WTC11 (cell line): ENCODE measurements at regions not wholly inside any gene's neighbourhood (a gene's known extent, or its start where the extent isn't known, plus 50 kb on each side); places are given as distances from the start of the nearest gene placed in this dataset.

Experiments
- ATAC-seq: fragments of 200-7000 bp; cut with Tn5 transposase; 2 replicates; pipeline ENCODE4 v1.10.0; 2021; ENCODE audit warnings: mild to moderate bottlenecking, moderate library complexity
- CTCF ChIA-PET: fragments of 300-600 bp; sonication (Branson Sonifier 250); formaldehyde crosslinking; loops from one replicate; lab custom pipeline; 2021; ENCODE audit warnings: antibody characterized with exemption; lab: Charles Lee
- POLR2A ChIA-PET: fragments of 350-600 bp; sonication (Branson Sonifier 250); formaldehyde crosslinking; loops from one replicate; lab custom pipeline; 2021; ENCODE audit warnings: antibody characterized with exemption; lab: Charles Lee
- DNase-seq: peaks from one replicate; pipeline ENCODE4 v3.0.0; 2021; ENCODE audit warnings: low spot score
- H3K27ac Mint-ChIP-seq: 2 replicates; pipeline ENCODE4 v1.8.0; 2021; ENCODE audit warnings: mixed read lengths
- H3K27me3 Mint-ChIP-seq: 2 replicates; pipeline ENCODE4 v1.8.0; 2021; ENCODE audit warnings: low read depth, mild to moderate bottlenecking, moderate library complexity, mixed read lengths
- H3K36me3 Mint-ChIP-seq: 2 replicates; pipeline ENCODE4 v1.8.0; 2021; ENCODE audit warnings: mixed read lengths
- H3K4me1 Mint-ChIP-seq: 2 replicates; pipeline ENCODE4 v1.8.0; 2022; ENCODE audit warnings: mixed read lengths
- H3K4me3 Mint-ChIP-seq: 2 replicates; pipeline ENCODE4 v1.8.0; 2021; ENCODE audit warnings: mild to moderate bottlenecking, moderate library complexity, mixed read lengths
- H3K9me3 Mint-ChIP-seq: 2 replicates; pipeline ENCODE4 v1.8.0; 2021; ENCODE audit warnings: mixed read lengths
- ETV6 ChIP-seq: sonication (generic); formaldehyde crosslinking; IDR thresholded peaks from 2 replicates; pipeline ENCODE4 v1.8.1; 2022; ENCODE audit warnings: mild to moderate bottlenecking, missing genetic modification reagents
- FOXJ3 ChIP-seq: sonication (generic); formaldehyde crosslinking; IDR thresholded peaks from 2 replicates; pipeline ENCODE4 v1.9.0; 2021; ENCODE audit warnings: missing genetic modification reagents, mild to moderate bottlenecking, borderline replicate concordance
- IRF2 ChIP-seq: sonication (generic); formaldehyde crosslinking; IDR thresholded peaks from 2 replicates; pipeline ENCODE4 v1.8.0; 2022; ENCODE audit warnings: low read depth, missing genetic modification reagents, borderline replicate concordance
- JAZF1 ChIP-seq: fragments of 250-450 bp; sonication (Bioruptor Pico); IDR thresholded peaks from 2 replicates; pipeline ENCODE4 v1.9.0; 2021; ENCODE audit warnings: moderate library complexity, mild to moderate bottlenecking, inconsistent platforms
- JUN ChIP-seq: sonication (generic); formaldehyde crosslinking; IDR thresholded peaks from 2 replicates; pipeline ENCODE4 v1.8.0; 2023; ENCODE audit warnings: mild to moderate bottlenecking, missing genetic modification reagents
- NFATC4 ChIP-seq: fragments of 250-450 bp; sonication (Bioruptor Pico); IDR thresholded peaks from 2 replicates; pipeline ENCODE4 v1.9.0; 2021; ENCODE audit warnings: mild to moderate bottlenecking
- OVOL2 ChIP-seq: fragments of 250-450 bp; sonication (Bioruptor Pico); IDR thresholded peaks from 2 replicates; pipeline ENCODE4 v1.9.0; 2021; ENCODE audit warnings: mild to moderate bottlenecking, borderline replicate concordance
- SMAD3 ChIP-seq: sonication (generic); formaldehyde crosslinking; IDR thresholded peaks from 2 replicates; pipeline ENCODE4 v1.8.0; 2022; ENCODE audit warnings: missing genetic modification reagents, mild to moderate bottlenecking, borderline replicate concordance
- SMAD4 ChIP-seq: sonication (generic); formaldehyde crosslinking; IDR thresholded peaks from 2 replicates; pipeline ENCODE4 v1.8.0; 2022; ENCODE audit warnings: mild to moderate bottlenecking, missing genetic modification reagents
- SOX15 ChIP-seq: fragments of 250-450 bp; sonication (Bioruptor Pico); IDR thresholded peaks from 2 replicates; pipeline ENCODE4 v1.9.0; 2021; ENCODE audit warnings: mild to moderate bottlenecking
- ZBTB21 ChIP-seq: sonication (generic); formaldehyde crosslinking; IDR thresholded peaks from 2 replicates; pipeline ENCODE4 v1.8.1; 2023; ENCODE audit warnings: mild to moderate bottlenecking, missing genetic modification reagents, borderline replicate concordance
- ZNF232 ChIP-seq: sonication (generic); formaldehyde crosslinking; IDR thresholded peaks from 2 replicates; pipeline ENCODE4 v1.8.0; 2022; ENCODE audit warnings: mild to moderate bottlenecking, missing genetic modification reagents
- ZNF317 ChIP-seq: sonication (generic); formaldehyde crosslinking; IDR thresholded peaks from 2 replicates; pipeline ENCODE4 v1.8.1; 2023; ENCODE audit warnings: low read depth, mild to moderate bottlenecking, moderate library complexity, missing genetic modification reagents, borderline replicate concordance
- ZNF416 ChIP-seq: fragments of 250-450 bp; sonication (Bioruptor Pico); IDR thresholded peaks from 2 replicates; pipeline ENCODE4 v1.9.0; 2021; ENCODE audit warnings: mild to moderate bottlenecking, inconsistent platforms
- TF ChIP-seq, protein P1 (sequence below): fragments of 250-450 bp; sonication (Bioruptor Pico); IDR thresholded peaks from 2 replicates; pipeline ENCODE4 v1.9.0; 2021; ENCODE audit warnings: mild to moderate bottlenecking, borderline replicate concordance
- TF ChIP-seq, protein P2 (sequence below): sonication (generic); formaldehyde crosslinking; IDR thresholded peaks from 2 replicates; pipeline ENCODE4 v1.8.1; 2022; ENCODE audit warnings: mild to moderate bottlenecking, moderate library complexity, missing genetic modification reagents
- TF ChIP-seq, protein P3 (sequence below): fragments of 250-450 bp; sonication (Bioruptor Pico); IDR thresholded peaks from 2 replicates; pipeline ENCODE4 v1.9.0; 2021; ENCODE audit warnings: mild to moderate bottlenecking
- TF ChIP-seq, protein P4 (sequence below): sonication (generic); formaldehyde crosslinking; IDR thresholded peaks from 2 replicates; pipeline ENCODE4 v1.8.1; 2023; ENCODE audit warnings: mild to moderate bottlenecking, missing genetic modification reagents
- TF ChIP-seq, protein P5 (sequence below): sonication (generic); formaldehyde crosslinking; IDR thresholded peaks from 2 replicates; pipeline ENCODE4 v1.8.0; 2023; ENCODE audit warnings: missing genetic modification reagents
- TF ChIP-seq, protein P6 (sequence below): sonication (generic); formaldehyde crosslinking; IDR thresholded peaks from 2 replicates; pipeline ENCODE4 v1.8.0; 2022; ENCODE audit warnings: mild to moderate bottlenecking, missing genetic modification reagents
- TF ChIP-seq, protein P7 (sequence below): sonication (generic); formaldehyde crosslinking; conservative IDR thresholded peaks from 2 replicates; pipeline ENCODE4 v1.8.1; 2022; ENCODE audit warnings: mild to moderate bottlenecking, missing genetic modification reagents
- TF ChIP-seq, protein P8 (sequence below): sonication (generic); formaldehyde crosslinking; IDR thresholded peaks from 2 replicates; pipeline ENCODE4 v1.8.1; 2023; ENCODE audit warnings: mild to moderate bottlenecking, missing genetic modification reagents, moderate library complexity

DNA sequence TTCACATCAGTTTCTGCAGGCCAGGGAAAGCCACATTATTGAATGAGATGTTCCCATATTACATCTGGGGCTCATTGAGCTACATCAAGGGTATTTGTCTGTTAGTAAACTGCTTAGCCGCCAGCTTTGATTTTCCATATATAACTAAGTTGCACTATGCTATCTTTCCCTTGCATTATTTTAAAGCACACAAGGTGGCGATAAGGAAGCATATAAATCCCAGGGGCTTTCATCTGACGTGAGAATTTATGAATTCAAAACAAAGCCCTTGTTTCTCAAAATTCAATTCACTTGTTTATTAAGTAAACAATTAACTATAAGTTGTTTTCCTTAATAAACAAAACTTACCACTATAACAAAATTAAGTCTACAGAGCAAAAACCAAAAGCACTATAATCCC, 334.1 kb upstream of the TPK1 start (continued):
- TF ChIP-seq, protein P1, sequence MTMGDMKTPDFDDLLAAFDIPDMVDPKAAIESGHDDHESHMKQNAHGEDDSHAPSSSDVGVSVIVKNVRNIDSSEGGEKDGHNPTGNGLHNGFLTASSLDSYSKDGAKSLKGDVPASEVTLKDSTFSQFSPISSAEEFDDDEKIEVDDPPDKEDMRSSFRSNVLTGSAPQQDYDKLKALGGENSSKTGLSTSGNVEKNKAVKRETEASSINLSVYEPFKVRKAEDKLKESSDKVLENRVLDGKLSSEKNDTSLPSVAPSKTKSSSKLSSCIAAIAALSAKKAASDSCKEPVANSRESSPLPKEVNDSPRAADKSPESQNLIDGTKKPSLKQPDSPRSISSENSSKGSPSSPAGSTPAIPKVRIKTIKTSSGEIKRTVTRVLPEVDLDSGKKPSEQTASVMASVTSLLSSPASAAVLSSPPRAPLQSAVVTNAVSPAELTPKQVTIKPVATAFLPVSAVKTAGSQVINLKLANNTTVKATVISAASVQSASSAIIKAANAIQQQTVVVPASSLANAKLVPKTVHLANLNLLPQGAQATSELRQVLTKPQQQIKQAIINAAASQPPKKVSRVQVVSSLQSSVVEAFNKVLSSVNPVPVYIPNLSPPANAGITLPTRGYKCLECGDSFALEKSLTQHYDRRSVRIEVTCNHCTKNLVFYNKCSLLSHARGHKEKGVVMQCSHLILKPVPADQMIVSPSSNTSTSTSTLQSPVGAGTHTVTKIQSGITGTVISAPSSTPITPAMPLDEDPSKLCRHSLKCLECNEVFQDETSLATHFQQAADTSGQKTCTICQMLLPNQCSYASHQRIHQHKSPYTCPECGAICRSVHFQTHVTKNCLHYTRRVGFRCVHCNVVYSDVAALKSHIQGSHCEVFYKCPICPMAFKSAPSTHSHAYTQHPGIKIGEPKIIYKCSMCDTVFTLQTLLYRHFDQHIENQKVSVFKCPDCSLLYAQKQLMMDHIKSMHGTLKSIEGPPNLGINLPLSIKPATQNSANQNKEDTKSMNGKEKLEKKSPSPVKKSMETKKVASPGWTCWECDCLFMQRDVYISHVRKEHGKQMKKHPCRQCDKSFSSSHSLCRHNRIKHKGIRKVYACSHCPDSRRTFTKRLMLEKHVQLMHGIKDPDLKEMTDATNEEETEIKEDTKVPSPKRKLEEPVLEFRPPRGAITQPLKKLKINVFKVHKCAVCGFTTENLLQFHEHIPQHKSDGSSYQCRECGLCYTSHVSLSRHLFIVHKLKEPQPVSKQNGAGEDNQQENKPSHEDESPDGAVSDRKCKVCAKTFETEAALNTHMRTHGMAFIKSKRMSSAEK (CRISPR knock-in tag) = no peak
- no peak for TF ChIP-seq ZNF317
- no peak for TF ChIP-seq ZNF416 (CRISPR knock-in tag)
- no peak for TF ChIP-seq JAZF1 (CRISPR knock-in tag)
- TF ChIP-seq, protein P2, sequence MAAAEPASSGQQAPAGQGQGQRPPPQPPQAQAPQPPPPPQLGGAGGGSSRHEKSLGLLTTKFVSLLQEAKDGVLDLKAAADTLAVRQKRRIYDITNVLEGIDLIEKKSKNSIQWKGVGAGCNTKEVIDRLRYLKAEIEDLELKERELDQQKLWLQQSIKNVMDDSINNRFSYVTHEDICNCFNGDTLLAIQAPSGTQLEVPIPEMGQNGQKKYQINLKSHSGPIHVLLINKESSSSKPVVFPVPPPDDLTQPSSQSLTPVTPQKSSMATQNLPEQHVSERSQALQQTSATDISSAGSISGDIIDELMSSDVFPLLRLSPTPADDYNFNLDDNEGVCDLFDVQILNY (CRISPR knock-in tag) = no peak
- TF ChIP-seq NFATC4 (CRISPR knock-in tag) = no peak
- TF ChIP-seq, protein P3, sequence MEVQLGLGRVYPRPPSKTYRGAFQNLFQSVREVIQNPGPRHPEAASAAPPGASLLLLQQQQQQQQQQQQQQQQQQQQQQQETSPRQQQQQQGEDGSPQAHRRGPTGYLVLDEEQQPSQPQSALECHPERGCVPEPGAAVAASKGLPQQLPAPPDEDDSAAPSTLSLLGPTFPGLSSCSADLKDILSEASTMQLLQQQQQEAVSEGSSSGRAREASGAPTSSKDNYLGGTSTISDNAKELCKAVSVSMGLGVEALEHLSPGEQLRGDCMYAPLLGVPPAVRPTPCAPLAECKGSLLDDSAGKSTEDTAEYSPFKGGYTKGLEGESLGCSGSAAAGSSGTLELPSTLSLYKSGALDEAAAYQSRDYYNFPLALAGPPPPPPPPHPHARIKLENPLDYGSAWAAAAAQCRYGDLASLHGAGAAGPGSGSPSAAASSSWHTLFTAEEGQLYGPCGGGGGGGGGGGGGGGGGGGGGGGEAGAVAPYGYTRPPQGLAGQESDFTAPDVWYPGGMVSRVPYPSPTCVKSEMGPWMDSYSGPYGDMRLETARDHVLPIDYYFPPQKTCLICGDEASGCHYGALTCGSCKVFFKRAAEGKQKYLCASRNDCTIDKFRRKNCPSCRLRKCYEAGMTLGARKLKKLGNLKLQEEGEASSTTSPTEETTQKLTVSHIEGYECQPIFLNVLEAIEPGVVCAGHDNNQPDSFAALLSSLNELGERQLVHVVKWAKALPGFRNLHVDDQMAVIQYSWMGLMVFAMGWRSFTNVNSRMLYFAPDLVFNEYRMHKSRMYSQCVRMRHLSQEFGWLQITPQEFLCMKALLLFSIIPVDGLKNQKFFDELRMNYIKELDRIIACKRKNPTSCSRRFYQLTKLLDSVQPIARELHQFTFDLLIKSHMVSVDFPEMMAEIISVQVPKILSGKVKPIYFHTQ (CRISPR knock-in tag) = no peak
- no peak for TF ChIP-seq SMAD4
- TF ChIP-seq FOXJ3 (CRISPR knock-in tag) = no peak
- no peak for TF ChIP-seq ETV6

DNA sequence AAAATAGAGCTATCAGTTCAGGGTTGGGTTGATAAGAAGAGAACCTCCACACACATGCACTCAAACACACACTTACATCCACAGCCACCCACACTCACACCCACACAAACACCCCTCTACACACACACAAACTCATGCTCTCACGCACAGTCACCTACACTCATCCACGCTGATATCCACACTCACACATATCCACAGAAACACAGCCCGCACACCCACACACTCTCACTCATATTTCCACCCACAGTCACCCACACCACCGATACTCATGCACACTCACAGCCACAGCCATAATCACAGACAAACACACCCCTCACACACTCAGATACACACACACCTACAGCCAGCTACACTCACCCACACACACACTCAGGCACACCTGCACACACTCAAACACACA, 333.0 kb upstream of the TPK1 start:
- Mint-ChIP-seq H3K4me1 (peaks cover 6% of the 10 kb centered on the region; the same call in 1 of the 2 replicates), H3K27me3 (no peaks in the 10 kb centered on the region)
- CTCF ChIA-PET = no interaction called here
- ATAC-seq = no peak
- TF ChIP-seq, protein P4, sequence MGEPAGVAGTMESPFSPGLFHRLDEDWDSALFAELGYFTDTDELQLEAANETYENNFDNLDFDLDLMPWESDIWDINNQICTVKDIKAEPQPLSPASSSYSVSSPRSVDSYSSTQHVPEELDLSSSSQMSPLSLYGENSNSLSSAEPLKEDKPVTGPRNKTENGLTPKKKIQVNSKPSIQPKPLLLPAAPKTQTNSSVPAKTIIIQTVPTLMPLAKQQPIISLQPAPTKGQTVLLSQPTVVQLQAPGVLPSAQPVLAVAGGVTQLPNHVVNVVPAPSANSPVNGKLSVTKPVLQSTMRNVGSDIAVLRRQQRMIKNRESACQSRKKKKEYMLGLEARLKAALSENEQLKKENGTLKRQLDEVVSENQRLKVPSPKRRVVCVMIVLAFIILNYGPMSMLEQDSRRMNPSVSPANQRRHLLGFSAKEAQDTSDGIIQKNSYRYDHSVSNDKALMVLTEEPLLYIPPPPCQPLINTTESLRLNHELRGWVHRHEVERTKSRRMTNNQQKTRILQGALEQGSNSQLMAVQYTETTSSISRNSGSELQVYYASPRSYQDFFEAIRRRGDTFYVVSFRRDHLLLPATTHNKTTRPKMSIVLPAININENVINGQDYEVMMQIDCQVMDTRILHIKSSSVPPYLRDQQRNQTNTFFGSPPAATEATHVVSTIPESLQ = no peak
- TF ChIP-seq OVOL2 (CRISPR knock-in tag) (no peak), ZBTB21 (CRISPR knock-in tag) (no peak), JUN (CRISPR knock-in tag) (no peak), IRF2 (CRISPR knock-in tag) (no peak), ZNF232 (CRISPR knock-in tag) (no peak), SMAD3 (CRISPR knock-in tag) (no peak), SOX15 (CRISPR knock-in tag) (no peak)
- TF ChIP-seq, protein P5, sequence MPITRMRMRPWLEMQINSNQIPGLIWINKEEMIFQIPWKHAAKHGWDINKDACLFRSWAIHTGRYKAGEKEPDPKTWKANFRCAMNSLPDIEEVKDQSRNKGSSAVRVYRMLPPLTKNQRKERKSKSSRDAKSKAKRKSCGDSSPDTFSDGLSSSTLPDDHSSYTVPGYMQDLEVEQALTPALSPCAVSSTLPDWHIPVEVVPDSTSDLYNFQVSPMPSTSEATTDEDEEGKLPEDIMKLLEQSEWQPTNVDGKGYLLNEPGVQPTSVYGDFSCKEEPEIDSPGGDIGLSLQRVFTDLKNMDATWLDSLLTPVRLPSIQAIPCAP = no peak
- TF ChIP-seq, protein P6, sequence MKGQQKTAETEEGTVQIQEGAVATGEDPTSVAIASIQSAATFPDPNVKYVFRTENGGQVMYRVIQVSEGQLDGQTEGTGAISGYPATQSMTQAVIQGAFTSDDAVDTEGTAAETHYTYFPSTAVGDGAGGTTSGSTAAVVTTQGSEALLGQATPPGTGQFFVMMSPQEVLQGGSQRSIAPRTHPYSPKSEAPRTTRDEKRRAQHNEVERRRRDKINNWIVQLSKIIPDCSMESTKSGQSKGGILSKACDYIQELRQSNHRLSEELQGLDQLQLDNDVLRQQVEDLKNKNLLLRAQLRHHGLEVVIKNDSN (CRISPR knock-in tag) = no peak
- TF ChIP-seq, protein P7, sequence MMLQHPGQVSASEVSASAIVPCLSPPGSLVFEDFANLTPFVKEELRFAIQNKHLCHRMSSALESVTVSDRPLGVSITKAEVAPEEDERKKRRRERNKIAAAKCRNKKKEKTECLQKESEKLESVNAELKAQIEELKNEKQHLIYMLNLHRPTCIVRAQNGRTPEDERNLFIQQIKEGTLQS (CRISPR knock-in tag) = no peak
- TF ChIP-seq, protein P8, sequence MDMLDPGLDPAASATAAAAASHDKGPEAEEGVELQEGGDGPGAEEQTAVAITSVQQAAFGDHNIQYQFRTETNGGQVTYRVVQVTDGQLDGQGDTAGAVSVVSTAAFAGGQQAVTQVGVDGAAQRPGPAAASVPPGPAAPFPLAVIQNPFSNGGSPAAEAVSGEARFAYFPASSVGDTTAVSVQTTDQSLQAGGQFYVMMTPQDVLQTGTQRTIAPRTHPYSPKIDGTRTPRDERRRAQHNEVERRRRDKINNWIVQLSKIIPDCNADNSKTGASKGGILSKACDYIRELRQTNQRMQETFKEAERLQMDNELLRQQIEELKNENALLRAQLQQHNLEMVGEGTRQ = no peak
- TF ChIP-seq, all 79 proteins: peak for 0
- POLR2A ChIA-PET = no interaction called here
- Mint-ChIP-seq H3K27ac (no peak overlapping the region; the same call in 1 of the 2 replicates), H3K4me3 (no peak overlapping the region), H3K36me3 (peaks cover 8% of the 10 kb centered on the region), H3K9me3 (peaks cover 12% of the 10 kb centered on the region)
- DNase-seq = no peak
